ENCODE measurements at regions not wholly inside any gene's neighbourhood (a gene's known extent, or its start where the extent isn't known, plus 50 kb on each side); places are given as distances from the start of the nearest gene placed in this dataset.

- TF ChIP-seq POLR2AphosphoS5 (IDR thresholded peaks at IDR 0.05; ENCODE audit: borderline replicate concordance, low read depth, low read length) (no peak), EZH2 (IDR thresholded peaks at IDR 0.05) (no peak)
Observed at GRCh38 chr16:55012793-55013192, 82.1 kb downstream of the IRX5 start.
